ENCODE measurements at regions not wholly inside any gene's neighbourhood (a gene's known extent, or its start where the extent isn't known, plus 50 kb on each side); places are given as distances from the start of the nearest gene placed in this dataset.

DNA sequence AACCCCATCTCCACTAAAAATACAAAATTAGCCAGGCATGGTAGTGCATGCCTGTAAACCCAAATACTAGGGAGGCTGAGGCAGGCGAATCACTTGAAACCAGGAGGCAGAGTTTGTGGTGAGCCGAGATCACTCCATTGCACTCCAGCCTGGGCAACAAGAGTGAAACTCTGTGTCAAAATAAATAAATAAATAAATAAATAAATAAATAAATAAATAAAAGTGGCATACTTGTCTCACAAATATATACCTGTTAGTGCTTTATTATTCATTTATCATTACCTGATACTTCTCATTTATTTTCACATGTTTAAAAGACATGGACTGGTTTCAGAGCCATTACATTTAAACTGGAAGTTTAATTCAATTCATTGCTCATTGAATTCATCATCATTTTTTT is 491.4 kb upstream of the CDH7 start:
- Histone ChIP-seq H3K9me3 (no peaks in the 10 kb centered on the region), H3K4me1 (ENCODE audit: control insufficient read depth in 1 of 2, insufficient read depth in 1 of 2, low read depth in 1 of 2, low read length in 1 of 2) (no peaks in the 10 kb centered on the region), H3K27ac (no peak overlapping the region), H3K36me3 (no peaks in the 10 kb centered on the region), H3K27me3 (no peaks in the 10 kb centered on the region), H3K4me3 (ENCODE audit: low read depth in 1 of 2, low read length in 1 of 2) (no peak overlapping the region)
- TF ChIP-seq, protein P1, sequence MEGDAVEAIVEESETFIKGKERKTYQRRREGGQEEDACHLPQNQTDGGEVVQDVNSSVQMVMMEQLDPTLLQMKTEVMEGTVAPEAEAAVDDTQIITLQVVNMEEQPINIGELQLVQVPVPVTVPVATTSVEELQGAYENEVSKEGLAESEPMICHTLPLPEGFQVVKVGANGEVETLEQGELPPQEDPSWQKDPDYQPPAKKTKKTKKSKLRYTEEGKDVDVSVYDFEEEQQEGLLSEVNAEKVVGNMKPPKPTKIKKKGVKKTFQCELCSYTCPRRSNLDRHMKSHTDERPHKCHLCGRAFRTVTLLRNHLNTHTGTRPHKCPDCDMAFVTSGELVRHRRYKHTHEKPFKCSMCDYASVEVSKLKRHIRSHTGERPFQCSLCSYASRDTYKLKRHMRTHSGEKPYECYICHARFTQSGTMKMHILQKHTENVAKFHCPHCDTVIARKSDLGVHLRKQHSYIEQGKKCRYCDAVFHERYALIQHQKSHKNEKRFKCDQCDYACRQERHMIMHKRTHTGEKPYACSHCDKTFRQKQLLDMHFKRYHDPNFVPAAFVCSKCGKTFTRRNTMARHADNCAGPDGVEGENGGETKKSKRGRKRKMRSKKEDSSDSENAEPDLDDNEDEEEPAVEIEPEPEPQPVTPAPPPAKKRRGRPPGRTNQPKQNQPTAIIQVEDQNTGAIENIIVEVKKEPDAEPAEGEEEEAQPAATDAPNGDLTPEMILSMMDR (IDR thresholded peaks at IDR 0.05) = no peak

DNA sequence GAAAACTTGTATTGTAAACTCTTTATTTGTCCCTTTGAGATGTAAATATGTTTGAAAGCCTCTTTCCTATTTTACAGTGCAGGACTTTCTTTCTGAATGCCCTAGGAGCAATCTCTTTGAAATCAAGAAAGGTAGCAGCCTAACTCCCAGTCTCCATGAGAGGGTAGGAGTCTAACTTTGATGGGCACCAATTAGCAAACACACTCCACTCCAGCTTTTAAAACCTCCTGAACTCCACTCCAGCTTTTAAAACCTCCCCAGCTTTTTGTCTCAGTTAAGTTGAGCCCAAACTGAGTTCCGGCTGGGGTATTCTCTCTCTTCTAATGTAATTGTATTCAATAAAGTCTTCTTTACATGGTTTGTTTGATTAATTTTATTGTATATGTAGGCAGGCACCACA is 493.7 kb upstream of the CDH7 start:
- H3K27ac ChIP-seq = no peak overlapping the region
- TF ChIP-seq, protein P1 (IDR thresholded peaks at IDR 0.05) = no peak
- H3K36me3 ChIP-seq = no peaks in the 10 kb centered on the region
- no peaks in the 10 kb centered on the region for H3K27me3 ChIP-seq
- no peaks in the 10 kb centered on the region for H3K4me1 ChIP-seq (ENCODE audit: control insufficient read depth in 1 of 2, insufficient read depth in 1 of 2, low read depth in 1 of 2, low read length in 1 of 2)
- no peak overlapping the region for H3K4me3 ChIP-seq (ENCODE audit: low read depth in 1 of 2, low read length in 1 of 2)
- H3K9me3 ChIP-seq = no peaks in the 10 kb centered on the region

DNA sequence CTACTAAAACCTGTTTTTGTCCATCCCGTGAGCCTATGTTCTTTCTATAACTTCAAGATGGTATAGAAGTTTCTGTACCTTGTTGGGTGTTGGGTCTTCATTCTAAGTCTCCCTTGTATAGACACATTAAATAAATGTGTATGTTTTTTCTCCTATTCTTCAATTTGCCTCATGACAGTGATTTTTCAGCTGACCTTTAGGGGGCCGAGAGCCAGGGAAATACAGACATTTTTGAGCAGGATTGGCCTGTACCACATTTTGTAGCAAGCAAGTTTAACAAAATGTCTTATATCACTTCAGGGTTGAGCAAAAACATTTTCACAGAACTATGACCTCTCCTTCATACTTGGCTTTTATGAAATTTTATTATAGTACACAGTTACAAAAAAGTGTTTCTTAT is 495.4 kb upstream of the CDH7 start:
- Histone ChIP-seq H3K9me3 (no peaks in the 10 kb centered on the region), H3K4me1 (ENCODE audit: control insufficient read depth in 1 of 2, insufficient read depth in 1 of 2, low read depth in 1 of 2, low read length in 1 of 2) (no peaks in the 10 kb centered on the region), H3K36me3 (no peaks in the 10 kb centered on the region), H3K4me3 (ENCODE audit: low read depth in 1 of 2, low read length in 1 of 2) (no peak overlapping the region), H3K27me3 (no peaks in the 10 kb centered on the region), H3K27ac (no peak overlapping the region)
- TF ChIP-seq, protein P1 (IDR thresholded peaks at IDR 0.05) = no peak

DNA sequence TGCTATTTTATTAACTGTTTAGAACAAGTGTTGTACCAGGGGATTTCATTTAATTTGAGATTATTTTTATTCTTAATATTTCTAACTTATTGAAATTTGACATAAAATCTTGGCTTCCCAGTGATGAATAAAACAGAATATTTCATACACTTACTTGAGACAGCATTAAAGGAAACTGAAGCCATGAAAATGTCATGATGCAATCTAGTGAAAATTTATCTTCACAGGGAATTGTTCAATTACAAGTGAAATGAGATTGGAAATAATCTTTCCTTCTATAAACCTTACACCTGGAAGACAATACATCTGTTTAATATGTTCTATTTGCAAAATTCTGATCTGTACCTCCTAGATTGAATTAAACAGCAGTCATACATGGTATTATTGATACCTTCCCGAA is 511.0 kb upstream of the CDH7 start:
- Histone ChIP-seq H3K9me3 (no peaks in the 10 kb centered on the region), H3K27me3 (no peaks in the 10 kb centered on the region), H3K4me1 (ENCODE audit: control insufficient read depth in 1 of 2, insufficient read depth in 1 of 2, low read depth in 1 of 2, low read length in 1 of 2) (no peaks in the 10 kb centered on the region), H3K4me3 (ENCODE audit: low read depth in 1 of 2, low read length in 1 of 2) (no peak overlapping the region), H3K36me3 (no peaks in the 10 kb centered on the region), H3K27ac (no peak overlapping the region)
- TF ChIP-seq, protein P1 (IDR thresholded peaks at IDR 0.05) = no peak

DNA sequence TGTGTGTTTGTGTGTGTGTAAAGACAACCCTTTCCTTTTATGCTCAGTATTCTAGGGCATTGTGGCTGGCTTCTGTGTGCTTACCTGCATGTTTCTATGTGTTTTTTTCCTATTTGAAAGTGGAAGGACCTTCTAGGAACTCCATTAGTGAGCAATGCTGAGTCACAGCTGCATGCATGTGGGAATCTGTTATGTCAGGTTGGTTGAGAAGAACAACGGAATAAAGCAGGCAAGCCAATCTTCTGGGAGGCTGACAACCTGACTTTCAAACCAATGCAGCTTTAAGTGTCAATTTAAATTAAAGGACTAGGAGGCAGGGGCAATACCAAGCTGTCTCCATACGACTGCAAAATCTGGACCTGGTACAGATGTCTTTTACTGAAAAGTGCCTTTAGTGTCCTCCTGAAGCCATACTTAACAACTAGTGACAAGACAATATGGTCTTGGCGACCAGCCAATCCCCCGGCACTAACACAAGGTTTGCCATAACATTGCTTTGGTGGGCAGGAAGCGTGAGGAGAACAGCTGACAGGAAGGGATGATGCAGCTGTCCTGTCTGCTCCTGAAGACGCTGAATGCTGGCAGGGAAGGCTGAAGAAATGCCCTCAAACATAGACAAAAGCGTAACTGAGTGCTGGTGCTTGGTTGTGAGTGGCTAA is 514.7 kb upstream of the CDH7 start:
- Histone ChIP-seq H3K4me3 (ENCODE audit: low read depth in 1 of 2, low read length in 1 of 2) (no peak overlapping the region), H3K27ac (no peak overlapping the region)
- TF ChIP-seq, protein P1 (IDR thresholded peaks at IDR 0.05) = no peak

More for the DNA sequence above, 514.7 kb upstream of the CDH7 start:
- Histone ChIP-seq H3K9me3 (no peaks in the 10 kb centered on the region), H3K36me3 (no peaks in the 10 kb centered on the region), H3K4me1 (ENCODE audit: control insufficient read depth in 1 of 2, insufficient read depth in 1 of 2, low read depth in 1 of 2, low read length in 1 of 2) (no peaks in the 10 kb centered on the region), H3K27me3 (no peaks in the 10 kb centered on the region)
